ENCODE measurements at regions not wholly inside any gene's neighbourhood (a gene's known extent, or its start where the extent isn't known, plus 50 kb on each side); places are given as distances from the start of the nearest gene placed in this dataset.

DNA sequence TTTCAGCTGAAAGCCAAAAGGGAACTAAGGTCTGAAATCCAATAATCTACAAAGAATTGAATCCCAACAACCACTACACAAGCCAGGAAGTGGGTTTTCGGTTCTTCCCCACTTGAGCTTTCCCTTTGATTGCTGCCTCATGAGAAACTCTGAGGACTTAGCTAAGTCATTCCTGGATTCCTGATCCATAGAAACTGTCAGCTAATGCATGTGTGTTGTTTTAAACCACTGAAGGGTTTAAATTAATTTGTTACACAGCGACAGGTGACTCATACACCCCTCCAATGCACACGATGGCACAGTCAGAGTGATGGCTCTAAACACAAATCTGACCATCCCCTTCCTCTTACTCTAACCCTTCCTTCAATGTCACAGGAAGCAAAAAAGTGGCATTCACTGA is 282.9 kb downstream of the RAB28 start:
- TF ChIP-seq ZNF263 (CRISPR knock-in tag; IDR thresholded peaks at IDR 0.05; ENCODE audit: low read depth) (no peak), NR3C1 (CRISPR knock-in tag; conservative IDR thresholded peaks at IDR 0.05; ENCODE audit: low read depth) (no peak), CTCF (IDR thresholded peaks at IDR 0.05) (no peak), CREM (CRISPR knock-in tag; IDR thresholded peaks at IDR 0.05) (no peak)
- TF ChIP-seq, protein P1, sequence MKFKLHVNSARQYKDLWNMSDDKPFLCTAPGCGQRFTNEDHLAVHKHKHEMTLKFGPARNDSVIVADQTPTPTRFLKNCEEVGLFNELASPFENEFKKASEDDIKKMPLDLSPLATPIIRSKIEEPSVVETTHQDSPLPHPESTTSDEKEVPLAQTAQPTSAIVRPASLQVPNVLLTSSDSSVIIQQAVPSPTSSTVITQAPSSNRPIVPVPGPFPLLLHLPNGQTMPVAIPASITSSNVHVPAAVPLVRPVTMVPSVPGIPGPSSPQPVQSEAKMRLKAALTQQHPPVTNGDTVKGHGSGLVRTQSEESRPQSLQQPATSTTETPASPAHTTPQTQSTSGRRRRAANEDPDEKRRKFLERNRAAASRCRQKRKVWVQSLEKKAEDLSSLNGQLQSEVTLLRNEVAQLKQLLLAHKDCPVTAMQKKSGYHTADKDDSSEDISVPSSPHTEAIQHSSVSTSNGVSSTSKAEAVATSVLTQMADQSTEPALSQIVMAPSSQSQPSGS (CRISPR knock-in tag; IDR thresholded peaks at IDR 0.05; ENCODE audit: borderline replicate concordance, low read depth): no peak
